ENCODE measurements at regions not wholly inside any gene's neighbourhood (a gene's known extent, or its start where the extent isn't known, plus 50 kb on each side); places are given as distances from the start of the nearest gene placed in this dataset.
A peak's percentile ranks its signal among the peaks of the same experiment; 100 is the strongest.
"Not testable (repeated sequence)": the region's sequence is repeated elsewhere in the genome, so short reads cannot be mapped to it uniquely, and the experiment has no call there.

DNA sequence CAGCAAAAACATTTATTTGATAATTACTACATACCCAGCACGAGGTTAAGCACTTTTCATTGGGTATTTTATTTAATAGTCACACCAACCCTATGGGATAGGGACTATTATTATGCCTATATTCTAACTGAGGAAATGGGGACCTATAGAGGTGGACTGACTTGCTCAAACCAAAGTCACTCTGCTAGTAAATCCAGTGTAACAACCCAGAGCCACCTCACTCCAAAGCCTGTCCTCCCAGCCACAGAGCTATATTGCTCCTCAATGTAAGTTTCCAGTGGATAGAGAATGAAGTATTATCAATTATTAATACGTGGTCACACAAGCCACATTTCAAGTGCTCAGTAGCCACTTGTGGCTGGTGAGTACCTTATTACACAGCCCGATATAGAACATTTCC is 97.5 kb downstream of the RGS2 start:
- peak; percentile 12 for DNase-seq (ENCODE audit: low read depth)

DNA sequence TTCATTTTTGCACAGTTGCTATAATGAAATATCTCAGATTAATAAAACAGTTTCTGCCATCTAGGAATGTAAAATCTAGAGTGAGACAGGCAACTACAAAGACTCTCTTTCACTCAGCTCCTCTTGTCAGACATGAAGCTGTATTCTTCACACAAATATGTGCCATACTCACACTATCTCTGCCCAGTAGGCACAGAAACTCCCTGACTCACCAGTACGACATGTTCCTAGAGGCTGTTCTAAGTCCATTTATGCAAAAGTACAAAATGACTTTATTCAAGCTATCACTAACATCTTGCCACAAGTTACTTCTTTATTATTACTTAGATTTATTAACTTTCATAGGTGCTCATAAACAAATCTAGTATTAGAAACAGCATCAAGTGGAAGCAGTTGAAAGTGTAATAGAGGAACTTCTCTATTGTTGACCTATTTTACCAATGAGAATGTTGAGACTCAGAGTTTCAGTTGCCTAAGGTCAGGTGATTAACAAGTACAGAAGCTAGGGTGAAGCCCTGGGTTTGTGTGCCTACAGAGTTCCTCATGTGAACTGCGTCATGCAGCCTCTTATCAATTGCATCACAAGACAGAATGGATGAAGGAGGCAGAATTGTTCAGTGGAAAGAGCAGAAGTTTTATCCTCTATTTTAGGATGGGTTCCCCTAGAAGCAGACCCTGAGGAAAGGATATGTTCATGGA is 98.9 kb downstream of the RGS2 start:
- DNase-seq (ENCODE audit: low read depth): peak; percentile 75

DNA sequence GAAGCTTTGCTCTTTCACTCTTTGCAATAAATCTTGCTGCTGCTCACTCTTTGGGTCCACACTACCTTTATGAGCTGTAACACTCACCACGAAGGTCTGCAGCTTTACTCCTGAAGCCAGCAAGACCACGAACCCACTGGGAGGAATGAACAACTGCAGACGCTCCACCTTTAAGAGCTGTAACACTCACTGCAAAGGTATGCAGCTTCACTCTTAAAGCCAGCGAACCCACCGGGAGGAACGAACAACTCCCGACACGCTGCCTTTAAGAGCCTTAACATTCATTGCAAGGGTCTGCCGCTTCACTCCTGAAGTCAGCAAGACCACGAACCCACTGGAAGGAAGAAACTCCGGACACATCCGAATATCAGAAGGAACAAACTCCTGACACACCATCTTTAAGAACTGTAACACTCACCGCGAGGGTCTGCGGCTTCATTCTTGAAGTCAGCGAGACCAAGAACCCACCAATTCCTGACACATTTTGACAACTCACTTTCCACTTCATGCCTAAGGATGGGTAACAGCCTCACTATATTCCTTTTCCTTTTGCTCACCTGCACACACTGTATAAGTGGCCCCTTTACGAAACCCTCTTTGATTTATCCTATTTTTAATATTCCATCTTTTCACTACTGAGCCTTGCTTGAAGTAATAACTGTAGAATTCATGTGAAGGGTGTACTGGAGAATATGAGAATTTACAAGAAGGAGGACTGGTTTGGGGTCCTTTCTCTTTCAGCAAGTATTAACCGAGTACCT is 103.2 kb downstream of the RGS2 start:
- DNase-seq (ENCODE audit: low read depth): not testable (repeated sequence)

DNA sequence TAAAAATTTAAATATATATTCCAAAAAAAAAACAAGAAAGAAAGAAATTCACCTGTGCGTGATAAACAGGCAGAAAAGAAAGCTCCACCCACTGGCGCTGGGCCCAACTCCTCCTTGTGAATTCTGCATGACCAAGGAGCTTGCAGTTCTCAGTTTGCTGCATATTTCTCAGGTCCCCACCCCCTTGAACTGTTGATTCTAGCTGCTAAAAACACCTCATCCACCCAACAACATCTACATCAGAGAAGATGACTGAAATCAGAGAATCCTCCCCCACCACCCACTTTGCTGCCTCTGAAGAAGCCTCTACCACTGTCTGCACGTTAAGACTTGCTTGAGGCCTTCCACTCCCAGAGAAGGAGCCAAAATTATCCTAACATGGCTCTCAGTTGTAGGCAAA is 104.8 kb downstream of the RGS2 start:
- DNase-seq (ENCODE audit: low read depth): peak; percentile 49

DNA sequence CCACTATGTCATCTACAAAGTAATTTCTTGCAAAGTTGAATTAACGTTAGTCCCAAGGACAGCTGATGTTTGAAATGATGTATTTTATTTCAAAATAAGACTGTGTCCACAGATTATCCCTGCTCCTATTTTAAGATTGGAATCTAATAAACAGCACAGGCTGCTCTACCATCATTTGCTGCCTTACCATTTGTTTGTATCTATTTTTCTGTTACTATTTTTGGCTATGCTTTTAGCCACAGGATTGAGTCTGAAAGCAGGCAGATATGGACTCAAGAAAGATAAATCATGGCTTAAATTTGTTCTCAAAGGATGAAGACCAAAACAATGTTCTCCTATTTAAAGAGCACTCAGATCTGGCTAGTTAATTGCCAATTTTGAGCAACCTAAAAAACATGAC is 105.3 kb downstream of the RGS2 start:
- DNase-seq (ENCODE audit: low read depth): no peak

DNA sequence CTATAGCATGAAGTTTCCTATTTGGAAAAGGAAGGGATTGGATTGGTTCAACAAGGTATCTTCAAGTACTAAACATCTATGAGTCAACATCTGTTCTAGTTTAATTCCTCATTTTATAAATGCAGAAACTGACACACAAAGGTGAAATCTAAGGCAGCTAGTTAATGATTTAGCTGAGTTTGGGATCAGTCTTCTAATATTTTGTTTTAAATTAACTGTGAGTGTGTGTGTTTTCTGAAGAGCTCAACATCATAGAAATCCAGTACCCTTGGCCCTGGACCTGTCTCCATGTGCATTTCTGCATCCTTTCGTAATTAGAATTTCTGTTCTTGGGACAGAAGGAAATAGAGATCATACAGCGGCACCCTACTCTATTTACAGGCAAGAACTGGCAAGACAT is 105.9 kb downstream of the RGS2 start:
- DNase-seq (ENCODE audit: low read depth): peak; percentile 90

DNA sequence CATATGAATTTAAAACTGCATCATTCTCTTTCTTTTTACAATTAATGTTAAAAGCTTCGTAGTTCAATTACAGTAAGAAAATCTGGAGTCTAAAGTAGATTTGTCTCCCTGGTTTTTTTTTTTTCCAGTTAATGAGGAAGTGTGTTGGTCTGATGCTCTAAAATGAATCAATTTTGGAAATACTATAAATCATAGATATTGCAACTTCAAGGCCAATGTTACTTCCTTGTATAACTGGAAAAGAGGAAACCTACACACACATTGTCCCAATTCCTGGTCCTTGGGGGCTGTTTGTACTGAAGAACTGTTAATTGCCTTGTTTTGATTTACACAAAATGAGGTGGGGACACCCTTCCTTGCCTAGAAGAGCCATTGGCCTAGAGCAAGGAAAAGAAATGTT is 107.2 kb downstream of the RGS2 start:
- DNase-seq (ENCODE audit: low read depth): no peak

DNA sequence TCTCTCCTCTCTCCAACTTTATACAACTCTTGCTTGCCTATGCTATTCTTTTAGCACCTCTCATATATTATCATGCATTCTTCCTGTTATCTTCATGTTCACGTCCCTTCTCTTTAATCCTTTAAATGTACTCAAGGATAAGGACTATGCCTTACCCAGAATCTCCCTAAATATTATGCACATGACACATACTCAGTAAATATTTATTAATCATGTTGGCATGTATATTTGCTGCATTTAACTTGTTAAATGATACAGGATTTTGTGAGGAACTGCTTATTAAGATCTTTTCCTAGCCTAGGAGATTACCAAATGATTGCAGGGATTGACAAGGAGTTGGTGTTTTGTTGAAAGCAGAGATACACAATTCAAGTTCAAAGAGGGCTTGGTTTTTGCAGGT is 109.4 kb downstream of the RGS2 start:
- no peak for DNase-seq (ENCODE audit: low read depth)

DNA sequence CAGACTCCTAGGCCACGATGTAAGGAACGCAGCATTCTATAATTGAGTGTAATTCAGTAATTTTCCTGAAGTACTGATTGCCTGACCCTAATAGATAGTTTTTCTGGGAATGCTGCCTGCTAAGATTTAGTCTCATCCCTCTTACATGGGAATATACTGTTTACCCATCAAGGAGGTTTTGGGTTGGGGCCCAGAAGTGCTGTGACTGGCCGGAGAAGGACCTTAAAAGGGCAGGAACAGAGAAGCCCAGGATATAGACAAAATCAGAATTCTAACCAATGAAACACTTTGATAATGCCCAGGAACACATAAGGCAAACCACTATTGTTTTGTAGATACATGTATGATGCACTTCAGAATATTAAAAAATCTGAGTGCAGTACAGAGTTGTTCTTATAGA is 111.6 kb downstream of the RGS2 start:
- DNase-seq (ENCODE audit: low read depth): no peak

DNA sequence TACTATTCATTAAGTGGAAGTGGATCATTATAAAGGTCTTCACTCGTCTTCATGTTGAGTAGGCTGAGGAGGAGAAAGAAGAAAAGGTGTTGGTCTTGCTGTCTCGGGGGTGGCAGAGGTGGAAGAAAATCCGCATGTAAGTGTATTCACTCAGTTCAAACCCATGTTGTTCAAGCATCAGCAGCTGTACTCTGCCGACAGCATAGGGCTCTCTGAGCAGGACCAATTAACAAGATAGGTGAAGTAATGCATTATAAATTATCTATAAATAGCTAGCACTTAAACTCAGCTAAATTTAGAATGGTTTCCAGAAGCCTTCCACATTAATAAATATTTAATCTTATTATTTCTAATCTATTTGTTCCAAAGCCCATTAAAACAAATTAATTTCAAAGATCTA is 116.8 kb downstream of the RGS2 start:
- DNase-seq (ENCODE audit: low read depth): no peak

DNA sequence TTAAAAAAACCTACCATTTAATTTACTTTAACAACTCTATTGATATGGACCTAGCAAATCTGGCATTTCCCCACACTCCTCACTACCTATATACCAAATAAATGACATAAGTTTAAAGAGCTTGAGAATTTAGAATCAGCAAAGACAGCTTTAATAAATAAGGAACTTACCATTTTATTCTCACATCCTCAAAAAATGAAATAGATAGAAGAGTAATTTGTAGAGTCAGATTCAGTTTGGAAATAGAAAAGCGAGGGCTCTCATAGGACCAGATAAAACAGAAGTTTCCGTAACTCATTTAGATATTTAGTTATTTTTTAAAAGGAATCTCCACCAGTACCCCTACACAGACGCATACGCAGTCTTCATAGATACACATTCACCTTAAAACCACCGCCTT is 117.9 kb downstream of the RGS2 start:
- no peak for DNase-seq (ENCODE audit: low read depth)

DNA sequence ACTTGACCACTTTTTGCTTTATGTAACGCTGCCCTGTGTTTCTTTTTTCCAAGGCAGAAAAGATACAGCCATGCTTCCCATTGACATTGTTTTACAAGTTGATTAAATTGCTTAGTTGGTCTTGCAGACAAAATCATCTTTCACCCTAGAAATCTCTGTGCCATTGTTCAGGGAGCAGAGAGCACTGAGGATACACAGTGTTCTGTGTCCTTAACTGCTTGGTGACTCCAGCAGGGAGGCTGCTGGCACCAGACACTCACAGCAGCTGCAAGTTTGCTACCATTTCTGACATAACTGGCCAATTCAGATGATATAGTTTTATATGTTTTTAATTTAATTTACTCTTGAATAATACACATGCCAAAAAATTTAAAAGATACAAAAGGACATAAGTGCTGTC is 118.7 kb downstream of the RGS2 start:
- no peak for DNase-seq (ENCODE audit: low read depth)

DNA sequence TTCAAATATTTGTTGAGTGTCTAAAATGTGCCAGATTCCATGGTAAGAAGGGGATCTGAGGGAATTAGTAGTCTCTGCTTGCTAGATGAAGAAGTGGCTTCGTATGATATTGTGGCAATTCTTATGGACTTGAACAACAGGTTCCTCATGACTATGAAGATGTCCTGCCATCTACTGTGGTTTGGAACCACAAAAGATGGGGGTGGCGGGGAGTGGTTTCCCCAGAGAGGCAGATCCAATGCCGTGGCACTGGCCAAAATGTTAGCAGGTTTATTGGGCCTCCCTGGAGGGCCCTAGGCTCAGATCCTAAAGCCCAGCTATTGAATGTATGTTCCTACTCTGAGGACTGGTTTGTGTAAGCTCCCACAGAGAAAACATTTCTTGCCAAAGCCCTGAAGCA is 120.8 kb downstream of the RGS2 start:
- DNase-seq (ENCODE audit: low read depth): no peak

DNA sequence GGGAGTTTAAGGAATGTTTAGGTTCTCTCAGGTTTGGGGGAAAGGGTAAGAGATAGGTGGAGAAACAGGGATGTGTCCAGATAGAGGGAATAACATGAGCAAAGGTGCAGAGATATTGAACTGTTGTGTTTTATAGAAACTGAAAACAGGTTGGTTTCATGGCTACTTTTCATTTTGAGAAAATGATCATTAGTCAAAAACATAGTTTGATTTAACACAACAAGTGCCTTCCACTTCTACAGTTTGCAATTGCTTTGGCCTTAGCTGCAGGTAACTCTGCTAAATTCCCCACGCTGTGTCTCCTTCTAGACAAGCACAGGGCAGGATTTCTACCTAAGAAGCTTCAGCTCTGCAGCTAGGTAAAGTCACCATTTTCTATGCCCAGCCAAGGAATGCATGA is 124.9 kb downstream of the RGS2 start:
- no peak for DNase-seq (ENCODE audit: low read depth)

DNA sequence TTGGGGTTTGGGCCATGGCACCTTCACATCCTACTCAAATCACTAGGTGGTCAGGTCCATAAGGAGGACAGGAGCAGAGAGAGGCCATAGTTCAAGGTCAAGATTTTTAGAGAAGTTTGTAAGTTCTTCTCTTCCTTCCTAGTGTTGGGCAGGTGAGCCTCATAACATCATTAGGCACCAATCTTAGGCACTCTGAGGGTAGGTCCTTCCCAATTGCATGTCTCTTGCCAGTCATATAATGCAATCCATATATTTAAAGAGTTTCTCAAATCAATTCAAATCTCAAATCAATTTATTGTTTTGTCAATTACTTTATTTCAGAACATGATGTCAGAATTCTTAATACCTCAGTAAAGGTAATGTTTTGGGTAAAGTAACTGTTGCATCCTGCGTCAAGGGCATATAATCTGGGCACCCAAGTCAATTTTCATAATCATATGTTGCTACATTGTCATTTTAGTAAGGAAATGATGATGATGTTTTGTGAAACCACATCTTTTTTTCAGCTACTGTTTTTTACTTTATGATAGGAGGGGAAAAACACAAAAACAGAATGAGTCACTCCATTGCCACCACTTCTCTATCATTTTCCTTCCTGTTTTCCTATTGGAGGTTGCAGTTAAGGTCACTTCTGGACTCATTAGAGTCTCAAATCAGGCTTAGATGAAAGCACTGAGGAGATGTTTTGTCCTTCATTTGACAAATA is 122.7 kb downstream of the UCHL5 start:
- DNase-seq (ENCODE audit: low read depth): no peak

DNA sequence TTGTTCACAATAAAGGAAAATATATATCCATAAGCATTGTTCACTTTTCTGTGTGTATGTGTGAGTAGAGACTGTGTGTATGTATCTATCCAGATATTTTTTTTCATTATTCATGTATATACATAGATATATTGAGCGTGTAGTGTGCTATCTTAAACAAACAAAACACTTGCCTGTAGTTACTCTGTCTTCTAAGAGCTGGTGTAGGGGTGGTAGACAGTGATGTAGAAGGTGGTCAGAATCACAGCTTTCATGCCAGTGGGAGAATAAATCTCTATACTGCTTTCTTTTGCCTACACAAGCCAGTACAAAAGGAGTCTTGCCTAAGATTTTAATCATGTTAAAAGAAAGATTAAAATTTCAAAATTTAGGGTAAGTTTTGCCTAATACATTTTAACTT is 122.0 kb downstream of the UCHL5 start:
- no peak for DNase-seq (ENCODE audit: low read depth)

DNA sequence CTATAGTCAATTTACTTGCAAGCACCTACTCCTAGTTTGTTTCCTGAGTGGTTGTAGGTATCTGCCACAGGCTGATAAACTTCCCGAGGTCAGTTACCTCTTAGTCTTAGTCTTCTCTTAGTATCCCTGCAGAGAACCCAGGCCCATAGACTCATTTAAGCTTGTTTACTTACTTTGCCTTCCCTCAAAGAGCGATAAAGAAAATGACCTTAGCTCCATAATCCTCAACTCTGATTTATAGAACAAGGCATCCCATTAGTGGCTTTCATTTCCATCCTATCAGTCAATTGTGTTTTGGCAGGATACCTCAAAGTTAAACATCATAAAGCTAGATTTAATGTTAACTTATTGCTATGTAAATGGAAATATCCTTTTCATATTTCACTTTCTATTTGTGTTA is 119.7 kb downstream of the UCHL5 start:
- no peak for DNase-seq (ENCODE audit: low read depth)

DNA sequence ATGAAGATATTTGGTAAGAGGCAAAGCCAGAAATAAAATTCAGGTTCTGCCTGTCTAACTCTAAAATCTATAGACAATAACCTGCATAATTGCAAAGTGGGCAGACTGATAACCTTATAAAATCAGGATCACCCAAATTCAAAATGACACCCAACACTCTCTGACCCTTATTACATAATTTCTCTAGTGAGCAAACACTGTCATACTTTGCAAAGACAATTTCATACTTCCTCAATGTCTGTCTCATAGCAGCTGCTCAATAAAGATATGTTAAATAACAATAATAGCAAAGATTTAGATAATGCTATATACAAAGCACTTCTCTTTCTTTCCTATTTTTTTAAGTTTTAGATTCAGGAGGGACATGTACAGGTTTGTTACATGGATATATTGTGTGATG is 118.5 kb downstream of the UCHL5 start:
- DNase-seq (ENCODE audit: low read depth): no peak

DNA sequence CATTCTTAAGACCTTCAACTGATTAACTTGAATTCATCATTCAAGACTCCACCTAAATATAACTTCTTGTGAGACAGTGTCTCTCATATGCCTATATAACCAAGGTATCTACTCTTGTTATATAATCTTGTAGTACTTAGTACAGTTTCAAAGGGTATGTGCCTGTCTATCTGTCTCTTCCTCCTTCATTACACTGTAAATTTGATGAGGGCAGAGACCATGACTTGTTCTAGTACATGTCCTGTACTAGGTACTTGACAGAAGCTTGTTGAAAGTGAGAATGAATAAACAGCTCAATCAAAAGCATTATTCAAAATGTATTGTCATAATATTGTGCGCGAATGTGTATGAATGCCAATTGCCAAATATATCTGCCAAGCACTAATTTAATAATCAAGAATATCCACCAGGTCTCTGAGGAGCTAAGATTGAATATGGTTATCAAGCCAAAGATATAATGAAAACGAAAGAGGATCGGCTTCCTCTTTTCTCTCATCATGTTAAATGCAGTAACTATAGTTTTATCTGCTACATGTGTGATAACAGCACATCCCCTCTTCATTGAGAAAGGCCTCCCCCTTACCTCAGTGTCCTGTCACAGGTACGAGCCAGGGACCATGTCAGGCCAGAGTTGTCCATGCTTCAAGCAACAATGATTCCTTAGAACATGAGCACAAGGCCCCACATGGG is 117.3 kb downstream of the UCHL5 start:
- no peak for DNase-seq (ENCODE audit: low read depth)

DNA sequence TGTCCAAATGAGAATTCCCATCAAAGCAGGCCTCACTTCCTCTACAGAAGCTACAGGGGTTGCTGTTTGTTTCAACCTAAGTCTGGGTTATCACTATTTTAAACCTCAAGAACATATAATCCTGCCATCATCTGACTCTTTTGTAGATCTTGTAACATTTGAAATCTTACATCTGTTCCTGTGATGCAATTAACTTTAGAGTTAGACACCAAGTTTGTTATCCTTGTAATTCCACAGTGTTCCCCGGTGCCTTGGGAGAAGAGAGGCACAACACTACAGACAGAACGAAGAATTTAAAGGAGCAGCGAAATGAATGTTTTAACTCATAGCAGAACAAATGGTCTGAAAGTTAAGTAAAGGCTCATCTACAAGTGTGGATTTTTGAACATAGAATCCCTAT is 116.1 kb downstream of the UCHL5 start:
- no peak for DNase-seq (ENCODE audit: low read depth)

DNA sequence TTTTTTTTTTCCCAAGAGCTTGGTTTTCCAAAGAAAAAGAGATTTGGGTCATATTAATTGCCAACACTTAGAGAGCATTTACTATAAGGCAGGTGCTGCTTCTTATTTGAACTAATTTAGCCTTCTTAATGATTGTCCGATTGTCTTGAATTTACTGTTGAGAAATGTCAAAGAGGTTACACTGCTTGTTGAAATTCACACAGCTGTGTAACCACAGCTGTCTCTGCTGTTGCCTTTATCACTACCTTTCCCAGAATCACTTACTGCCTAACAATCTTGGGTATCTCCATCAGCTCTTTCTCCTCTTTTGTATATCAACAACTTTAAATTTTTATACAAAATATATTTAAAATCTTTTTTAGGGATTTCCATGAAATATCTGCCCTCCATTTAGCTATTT is 115.6 kb downstream of the UCHL5 start:
- no peak for DNase-seq (ENCODE audit: low read depth)

DNA sequence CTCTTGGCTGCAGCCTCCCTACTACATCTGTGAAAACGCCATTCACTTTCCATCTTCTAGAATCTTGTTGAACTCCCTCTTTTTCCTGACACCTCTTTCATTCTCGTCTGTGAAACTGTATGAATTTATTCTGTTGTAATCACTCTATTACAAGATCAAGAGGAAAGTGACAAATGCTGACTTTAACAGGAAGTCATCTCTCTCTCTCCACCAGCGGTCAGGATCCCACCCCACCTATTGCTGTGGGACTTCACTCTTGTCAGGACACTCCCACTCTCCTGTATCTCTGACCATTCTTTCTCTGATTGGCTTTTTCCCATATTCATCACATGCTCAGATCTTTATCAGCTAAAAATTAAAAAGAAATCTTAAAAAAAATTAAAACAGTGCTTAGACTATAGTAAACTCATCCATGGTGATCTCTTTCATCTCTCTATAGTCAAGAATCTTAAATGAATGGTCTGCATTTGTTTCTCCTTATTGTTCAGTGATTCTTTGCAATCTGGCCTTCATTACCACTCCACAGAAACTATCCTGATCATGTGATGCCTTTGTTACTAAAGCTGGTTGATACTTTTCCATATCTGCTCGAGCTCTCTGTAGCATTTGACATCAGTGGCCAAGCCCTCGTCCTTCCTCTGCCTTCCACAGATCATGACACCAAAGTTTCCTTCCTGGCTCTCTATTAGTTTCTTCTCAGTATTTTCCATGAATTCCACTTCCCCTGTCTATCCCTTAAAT is 113.6 kb downstream of the UCHL5 start:
- DNase-seq (ENCODE audit: low read depth): no peak
